ENCODE measurements at regions not wholly inside any gene's neighbourhood (a gene's known extent, or its start where the extent isn't known, plus 50 kb on each side); places are given as distances from the start of the nearest gene placed in this dataset.

- TF ChIP-seq REST (IDR thresholded peaks at IDR 0.05; ENCODE audit: unreplicated experiment) (no peak), EZH2phosphoT487 (IDR thresholded peaks at IDR 0.05; ENCODE audit: unreplicated experiment) (no peak), EZH2 (IDR thresholded peaks at IDR 0.05; ENCODE audit: low read depth, unreplicated experiment) (no peak), JUNB (IDR thresholded peaks at IDR 0.05; ENCODE audit: unreplicated experiment) (no peak), STAT1 (IDR thresholded peaks at IDR 0.05; ENCODE audit: unreplicated experiment) (no peak), ZNF114 (CRISPR knock-in tag; IDR thresholded peaks at IDR 0.05) (no peak), CREB1 (CRISPR knock-in tag; IDR thresholded peaks at IDR 0.05; ENCODE audit: low read depth) (no peak), NANOG (IDR thresholded peaks at IDR 0.05; ENCODE audit: borderline replicate concordance) (no peak), CTCF (conservative IDR thresholded peaks at IDR 0.05; ENCODE audit: low read depth in 2 of 2) (no peak), ETS1 (IDR thresholded peaks at IDR 0.05) (no peak)
Measured at GRCh38 chr20:39290575-39290974, 328.4 kb downstream of the DHX35 start (continued).

DNA sequence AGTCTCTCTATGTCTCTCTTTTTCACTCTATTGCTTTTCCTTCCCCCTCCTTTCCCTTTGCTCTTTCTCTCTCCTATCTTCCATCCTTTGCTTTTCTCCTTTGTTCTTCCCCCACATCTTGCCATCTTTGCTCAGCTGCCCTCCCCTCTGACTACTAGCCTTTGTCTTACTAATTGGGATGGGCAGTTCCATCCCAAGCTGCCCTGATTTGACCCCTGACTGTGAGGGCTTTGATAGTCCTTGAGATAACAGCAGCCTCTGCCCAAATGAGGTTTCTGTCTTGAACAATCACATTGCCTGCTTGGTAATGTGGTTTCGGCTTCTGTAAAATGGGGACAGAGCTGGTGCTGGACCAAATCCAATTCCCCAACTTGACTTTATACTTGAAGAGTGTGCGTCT lies 327.7 kb downstream of the DHX35 start:
- Histone ChIP-seq H3K79me2 (replicated peaks; ENCODE audit: insufficient read depth) (no peaks in the 10 kb centered on the region), H3K4me2 (peak overlapping the region; percentile 29; the same call in 1 of the 2 replicates), H3F3A (replicated peaks; ENCODE audit: low read depth) (no peaks in the 10 kb centered on the region), H3K36me3 (ENCODE audit: insufficient read depth) (peaks cover 5% of the 10 kb centered on the region), H4K20me1 (replicated peaks; ENCODE audit: insufficient read depth) (no peaks in the 10 kb centered on the region), H3K27me3 (ENCODE audit: insufficient read depth) (no peaks in the 10 kb centered on the region), H3K4me3 (no peak overlapping the region), H2AFZ (peak overlapping the region; percentile 33; the same call in 1 of the 2 replicates), H3K9me2 (ENCODE audit: insufficient read depth) (peaks cover 5% of the 10 kb centered on the region), H3K4me1 (ENCODE audit: insufficient read depth) (peaks cover 31% of the 10 kb centered on the region), H3K27ac (ENCODE audit: low read depth) (no peak overlapping the region; the same call in 1 of the 2 replicates)
- peak; percentile 58 for ATAC-seq
- peak; percentile 42 for DNase-seq (ENCODE audit: low spot score)
- Mint-ChIP-seq H3K36me3 (ENCODE audit: low read depth) (peaks cover 28% of the 10 kb centered on the region), H3K4me1 (peaks cover 40% of the 10 kb centered on the region), H3K9me3 (peaks cover 44% of the 10 kb centered on the region), H3K27me3 (ENCODE audit: insufficient read depth, low read depth, poor library complexity) (peaks cover 4% of the 10 kb centered on the region), H3K27ac (no peak overlapping the region), H3K4me3 (no peak overlapping the region)
- TF ChIP-seq STAT1 (IDR thresholded peaks at IDR 0.05; ENCODE audit: unreplicated experiment) (no peak), JUNB (IDR thresholded peaks at IDR 0.05; ENCODE audit: unreplicated experiment) (no peak), POLR2AphosphoS5 (IDR thresholded peaks at IDR 0.05; ENCODE audit: low read depth) (no peak), NANOG (IDR thresholded peaks at IDR 0.05; ENCODE audit: borderline replicate concordance) (no peak), ETS1 (IDR thresholded peaks at IDR 0.05) (no peak), ZNF331 (CRISPR knock-in tag; IDR thresholded peaks at IDR 0.05; ENCODE audit: low read depth) (no peak), EZH2phosphoT487 (IDR thresholded peaks at IDR 0.05; ENCODE audit: unreplicated experiment) (no peak), EZH2 (IDR thresholded peaks at IDR 0.05; ENCODE audit: low read depth, unreplicated experiment) (no peak), ZNF114 (CRISPR knock-in tag; IDR thresholded peaks at IDR 0.05) (no peak), CTCF (conservative IDR thresholded peaks at IDR 0.05; ENCODE audit: low read depth in 2 of 2) (no peak), CREB1 (CRISPR knock-in tag; IDR thresholded peaks at IDR 0.05; ENCODE audit: low read depth) (no peak)
